ENCODE measurements at regions not wholly inside any gene's neighbourhood (a gene's known extent, or its start where the extent isn't known, plus 50 kb on each side); places are given as distances from the start of the nearest gene placed in this dataset.

- no peak for TF ChIP-seq CTCF (IDR thresholded peaks at IDR 0.05)
- no peak for TF ChIP-seq POLR2A (IDR thresholded peaks at IDR 0.05)
Measured at GRCh38 chr14:106235356-106236159, 709.2 kb downstream of the TMEM121 start.
